HepG2 (cell line): ENCODE measurements at regions not wholly inside any gene's neighbourhood (a gene's known extent, or its start where the extent isn't known, plus 50 kb on each side); places are given as distances from the start of the nearest gene placed in this dataset.

Experiments used
- ATAC-seq: fragments of 200-7000 bp; cut with Tn5 transposase; 3 replicates; pipeline ENCODE4 v1.9.1; 2020; ENCODE audit warnings: mild to moderate bottlenecking, moderate library complexity
- BruUV-seq: library from RNA; stranded (reverse); fragments of 400-500 nt; replicated peaks from 2 replicates; lab custom pipeline; 2021; lab: Mats Ljungman, UMichigan
- CTCF ChIA-PET: fragments of 300-600 bp; formaldehyde crosslinking; extraction: SDS; loops from one replicate; lab custom pipeline; 2021; ENCODE audit warnings: low total read pairs, inconsistent platforms, low intra/inter-chr PET ratio; lab: Yijun Ruan, JAX
- POLR2A ChIA-PET: fragments of 350-600 bp; sonication (Branson Sonifier 250); formaldehyde crosslinking; loops from one replicate; lab custom pipeline; 2020; ENCODE audit warnings: antibody characterized with exemption, inconsistent platforms; lab: Yijun Ruan, JAX
- DNase-seq: peaks from one replicate; pipeline ENCODE4 v3.0.0-alpha.2; 2015; ENCODE audit warnings: low spot score
- FAIRE-seq: peaks from 3 replicates; lab custom pipeline; 2011; peaks lifted over from hg19 to GRCh38; lab: Jason Lieb, UNC
- H2AFZ ChIP-seq: one replicate; pipeline ENCODE4 v1.6.1; 2011; ENCODE audit warnings: low read length, inconsistent platforms
- H3K27ac ChIP-seq: fragments of 300-600 bp; 3 replicates; pipeline ENCODE4 v1.8.0; 2011; ENCODE audit warnings: mixed run types, mild to moderate bottlenecking, mixed read lengths, low read length, inconsistent platforms; ENCODE audit not compliant: insufficient read depth; ENCODE audit errors: extremely low read length
- H3K27me3 ChIP-seq, 2 experiments: fragments of 200-600 bp in 1 of 2; 2 replicates in 1 of 2; 3 replicates in 1 of 2; pipeline versions ENCODE4 v1.6.0 to v1.8.0; 2011; ENCODE audit warnings: low read length in 2 of 2, mild to moderate bottlenecking in 2 of 2, moderate library complexity in 2 of 2, inconsistent platforms in 1 of 2; ENCODE audit not compliant: insufficient read depth in 2 of 2, control insufficient read depth in 1 of 2
- H3K36me3 ChIP-seq, 2 experiments: fragments of 200-600 bp in 1 of 2; replicated peaks in 1 of 2; 2 replicates in 1 of 2; 3 replicates in 1 of 2; pipeline versions ENCODE4 v1.5.1 to v1.8.0; 2011; ENCODE audit warnings: low read length in 2 of 2, inconsistent platforms in 1 of 2; ENCODE audit not compliant: insufficient read depth in 2 of 2, control insufficient read depth in 1 of 2
- H3K4me1 ChIP-seq: 2 replicates; pipeline ENCODE4 v1.5.1; 2012; ENCODE audit warnings: low read length, inconsistent platforms; ENCODE audit not compliant: insufficient read depth
- H3K4me2 ChIP-seq: 2 replicates; pipeline ENCODE4 v1.6.0; 2011; ENCODE audit warnings: low read depth, low read length, inconsistent platforms
- H3K4me3 ChIP-seq, 3 experiments: fragments of 200-600 bp in 1 of 3; sonication (generic), shearing (Covaris generic) in 1 of 3; replicated peaks in 1 of 3; 2 replicates each; pipeline ENCODE4 v1.5.1; 2011 to 2016; ENCODE audit warnings: low read length in 3 of 3, inconsistent platforms in 2 of 3, low read depth in 2 of 3, mild to moderate bottlenecking in 2 of 3, control low read depth in 1 of 3, mixed read lengths in 1 of 3; ENCODE audit not compliant: insufficient read depth in 1 of 3
- H3K79me2 ChIP-seq: one replicate; pipeline ENCODE4 v1.6.1; 2011; ENCODE audit warnings: low read length, inconsistent platforms; ENCODE audit not compliant: insufficient read depth
- H3K9ac ChIP-seq: 2 replicates; pipeline ENCODE4 v1.6.0; 2011; ENCODE audit warnings: mild to moderate bottlenecking, low read depth, low read length, inconsistent platforms; ENCODE audit not compliant: insufficient read depth
- H3K9me3 ChIP-seq: 2 replicates; pipeline ENCODE4 v1.5.1; 2012; ENCODE audit warnings: mild to moderate bottlenecking, low read length
- H4K20me1 ChIP-seq: 2 replicates; pipeline ENCODE4 v1.6.0; 2011; ENCODE audit warnings: inconsistent platforms, mild to moderate bottlenecking, low read length, moderate library complexity; ENCODE audit not compliant: insufficient read depth
- CTCF ChIP-seq: sonication (generic); formaldehyde crosslinking; IDR thresholded peaks from 2 replicates; pipeline ENCODE4 v1.5.0; 2020; ENCODE audit warnings: mild to moderate bottlenecking, missing genetic modification reagents, moderate library complexity
- KLF13 ChIP-seq: sonication (generic); formaldehyde crosslinking; IDR thresholded peaks from 2 replicates; pipeline ENCODE4 v1.4.0; 2020; ENCODE audit warnings: mild to moderate bottlenecking, missing genetic modification reagents
- MYPOP ChIP-seq: sonication (generic); formaldehyde crosslinking; IDR thresholded peaks from 2 replicates; pipeline ENCODE4 v1.8.1; 2023; ENCODE audit warnings: mild to moderate bottlenecking, moderate library complexity, missing genetic modification reagents
- USF2 ChIP-seq, 2 experiments: sonication (generic) in 1 of 2; formaldehyde crosslinking in 1 of 2; IDR thresholded peaks; 2 replicates each; pipeline versions ENCODE4 v1.5.1 to v1.6.1; 2011 to 2020; ENCODE audit warnings: borderline replicate concordance in 1 of 2, low read depth in 1 of 2, low read length in 1 of 2, mild to moderate bottlenecking in 1 of 2, missing genetic modification reagents in 1 of 2, moderate library complexity in 1 of 2
- ZNF282 ChIP-seq: fragments of 450-650 bp; IDR thresholded peaks from 2 replicates; pipeline ENCODE4 v1.6.1; 2018; ENCODE audit not compliant: partially characterized antibody
- ZNF292 ChIP-seq: sonication (generic); formaldehyde crosslinking; IDR thresholded peaks from 2 replicates; pipeline ENCODE4 v1.8.1; 2022; ENCODE audit warnings: mild to moderate bottlenecking, low read depth, missing genetic modification reagents, borderline replicate concordance
- ZNF296 ChIP-seq: sonication (generic); formaldehyde crosslinking; conservative IDR thresholded peaks from 2 replicates; pipeline ENCODE4 v1.5.0; 2020; ENCODE audit warnings: mild to moderate bottlenecking, missing genetic modification reagents
- ZNF547 ChIP-seq: sonication (generic); formaldehyde crosslinking; IDR thresholded peaks from 2 replicates; pipeline ENCODE4 v1.5.1; 2020; ENCODE audit warnings: mild to moderate bottlenecking, missing genetic modification reagents
- ZNF619 ChIP-seq: sonication (generic); formaldehyde crosslinking; IDR thresholded peaks from 2 replicates; pipeline ENCODE4 v1.4.0; 2020; ENCODE audit warnings: mild to moderate bottlenecking, missing genetic modification reagents
- ZNF644 ChIP-seq: IDR thresholded peaks from 2 replicates; pipeline ENCODE4 v1.6.1; 2016; ENCODE audit warnings: low read depth
- whole genome bisulfite sequencing: methylation state at CpG from one replicate; pipeline ENCODE4 v1.1.6; 2017; ENCODE audit warnings: low lambda C conversion rate; 5-methylcytosine and 5-hydroxymethylcytosine counted together
- in situ Hi-C: cut with HindIII; loops from 2 replicates; pipeline ENCODE4 v1.10.0; 2017; ENCODE audit warnings: low pct_unique_long_range_greater_than_20kb; ENCODE audit not compliant: extremely low pct_ligation_motif_present
- intact Hi-C: fragments of 100-400 bp; cut with micrococcal nuclease; formaldehyde crosslinking; loops from one replicate; pipeline ENCODE4 v1.10.0; 2022; ENCODE audit not compliant: unreplicated experiment
- TF ChIP-seq, protein P1 (sequence below): sonication (generic); formaldehyde crosslinking; IDR thresholded peaks from 2 replicates; pipeline ENCODE4 v1.4.0; 2020; ENCODE audit warnings: missing genetic modification reagents

GRCh38 chr20:53801609-53802370 is 208.2 kb upstream of the ZNF217 start (continued):
- peak; percentile 45; the same call in 1 of the 2 replicates for TF ChIP-seq ZNF292 (CRISPR knock-in tag)
- TF ChIP-seq ZNF619 (CRISPR knock-in tag) = peak; percentile 68; the same call in 1 of the 2 replicates
- no peak for TF ChIP-seq ZNF282
- no peak for TF ChIP-seq ZNF296 (CRISPR knock-in tag)
- TF ChIP-seq, all 625 proteins: peak for 33

GRCh38 chr20:53800883-53801604 is 207.4 kb upstream of the ZNF217 start:
- Histone ChIP-seq H3K9me3 (no peaks in the 10 kb centered on the region), H2AFZ (no peak overlapping the region), H3K4me3 (peak overlapping the region; percentile 28 to 48 (median 44); a peak in 4 of 6 replicates), H3K79me2 (no peaks in the 10 kb centered on the region), H3K27ac (peak overlapping the region; percentile 86), H3K36me3 (no peaks in the 10 kb centered on the region), H3K27me3 (no peaks in the 10 kb centered on the region), H3K4me2 (peak overlapping the region; percentile 82), H4K20me1 (no peaks in the 10 kb centered on the region), H3K9ac (peak overlapping the region; percentile 66), H3K4me1 (peaks cover 92% of the 10 kb centered on the region)
- 5% methylated on average over 13 of the region's 13 CpGs for whole genome bisulfite sequencing
- in situ Hi-C loops = no loop called here
- ChIA-PET POLR2A (interaction anchor here (0.6 to 4.0 kb wide), 43 partner anchors 8 to 394 kb away, joined by 3 to 58 read pairs (median 6); partner anchors contain the start of gene ZNF217), CTCF (interaction anchor here (1.1 kb wide), 1 partner anchor 223 kb away, joined by 3 read pairs; no protein-coding TSS in a partner anchor)
- BruUV-seq = TSS peak; percentile 99
- DNase-seq = peak; percentile 100
- peak; percentile 93 for FAIRE-seq
- intact Hi-C loops = loop anchor here (1.0 to 5.0 kb wide), 7 partner anchors 29 to 222 kb away; no protein-coding TSS in a partner anchor
- ATAC-seq = peak; percentile 95
- TF ChIP-seq USF2 (IDR thresholded peaks at IDR 0.05; ENCODE audit: low read depth, low read length) (no peak), USF2 (CRISPR knock-in tag; IDR thresholded peaks at IDR 0.05; ENCODE audit: borderline replicate concordance) (0 out of 2 replicates have a peak, but pooled peaks have one; percentile 22), MYPOP (CRISPR knock-in tag) (peak; percentile 85; the same call in 1 of the 2 replicates), ZNF644 (CRISPR knock-in tag) (peak; percentile 93), ZNF547 (CRISPR knock-in tag) (no peak; the same call in 1 of the 2 replicates), KLF13 (CRISPR knock-in tag) (no peak), CTCF (0 out of 2 replicates have a peak, but pooled peaks have one; percentile 20)
- TF ChIP-seq, protein P1, sequence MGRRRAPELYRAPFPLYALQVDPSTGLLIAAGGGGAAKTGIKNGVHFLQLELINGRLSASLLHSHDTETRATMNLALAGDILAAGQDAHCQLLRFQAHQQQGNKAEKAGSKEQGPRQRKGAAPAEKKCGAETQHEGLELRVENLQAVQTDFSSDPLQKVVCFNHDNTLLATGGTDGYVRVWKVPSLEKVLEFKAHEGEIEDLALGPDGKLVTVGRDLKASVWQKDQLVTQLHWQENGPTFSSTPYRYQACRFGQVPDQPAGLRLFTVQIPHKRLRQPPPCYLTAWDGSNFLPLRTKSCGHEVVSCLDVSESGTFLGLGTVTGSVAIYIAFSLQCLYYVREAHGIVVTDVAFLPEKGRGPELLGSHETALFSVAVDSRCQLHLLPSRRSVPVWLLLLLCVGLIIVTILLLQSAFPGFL (CRISPR knock-in tag) = no peak
